SK-N-SH (cell line): ENCODE measurements at regions not wholly inside any gene's neighbourhood (a gene's known extent, or its start where the extent isn't known, plus 50 kb on each side); places are given as distances from the start of the nearest gene placed in this dataset.

ENCODE experiments used
- CTCF ChIA-PET: fragments of 300-600, 350-600 bp; formaldehyde crosslinking; extraction: SDS; loops from one replicate; lab custom pipeline; 2021; lab: Yijun Ruan, JAX
- POLR2A ChIA-PET: fragments of 350-600 bp; sonication (Branson Sonifier 250); formaldehyde crosslinking; extraction: SDS; loops from one replicate; lab custom pipeline; 2020; ENCODE audit warnings: antibody characterized with exemption, inconsistent platforms; lab: Yijun Ruan, JAX
- DNase-seq: peaks from one replicate; pipeline ENCODE4 v3.0.0; 2012
- H2AFZ ChIP-seq: fragments of 200-600 bp; sonication (generic); 2 replicates; pipeline ENCODE4 v1.8.1; 2016; ENCODE audit warnings: antibody characterized with exemption, mild to moderate bottlenecking, low read depth
- H3F3A ChIP-seq: fragments of 200-600 bp; sonication (generic); replicated peaks from 2 replicates; pipeline ENCODE3; 2016; ENCODE audit warnings: antibody characterized with exemption, mild to moderate bottlenecking; ENCODE audit not compliant: insufficient read depth
- H3K27ac ChIP-seq, 2 experiments: fragments of 200-500 bp in 1 of 2; fragments of 200-600 bp in 1 of 2; sonication (Bioruptor generic) in 1 of 2; sonication (generic), shearing (Covaris generic) in 1 of 2; 2 replicates each; pipeline versions ENCODE4 v1.5.1 to v1.6.1; 2014 to 2016; ENCODE audit warnings: low read depth in 2 of 2, inconsistent platforms in 1 of 2, low read length in 1 of 2, mild to moderate bottlenecking in 1 of 2, mixed read lengths in 1 of 2
- H3K27me3 ChIP-seq: fragments of 200-600 bp; sonication (generic), shearing (Covaris generic); 2 replicates; pipeline ENCODE4 v1.6.1; 2016; ENCODE audit warnings: mixed run types; ENCODE audit not compliant: insufficient read depth
- H3K36me3 ChIP-seq, 2 experiments: fragments of 200-500 bp in 1 of 2; fragments of 200-600 bp in 1 of 2; sonication (Bioruptor generic) in 1 of 2; sonication (generic) in 1 of 2; replicated peaks in 1 of 2; 2 replicates each; pipeline versions ENCODE3 to v1.5.1; 2014 to 2016; ENCODE audit warnings: low read length in 1 of 2, mild to moderate bottlenecking in 1 of 2; ENCODE audit not compliant: insufficient read depth in 2 of 2, control insufficient read depth in 1 of 2
- H3K4me1 ChIP-seq, 2 experiments: fragments of 200-500 bp in 1 of 2; fragments of 200-600 bp in 1 of 2; sonication (Bioruptor generic) in 1 of 2; sonication (generic), shearing (Covaris generic) in 1 of 2; 2 replicates each; pipeline versions ENCODE4 v1.5.1 to v1.6.1; 2014 to 2016; ENCODE audit warnings: low read depth in 1 of 2, low read length in 1 of 2, mixed run types in 1 of 2; ENCODE audit not compliant: insufficient read depth in 2 of 2, control insufficient read depth in 1 of 2
- H3K4me2 ChIP-seq: fragments of 200-600 bp; sonication (generic), shearing (Covaris generic); 2 replicates; pipeline ENCODE4 v1.6.1; 2017; ENCODE audit warnings: mixed run types
- H3K4me3 ChIP-seq, 2 experiments: fragments of 200-500 bp in 1 of 2; fragments of 200-600 bp in 1 of 2; sonication (Bioruptor generic) in 1 of 2; sonication (generic), shearing (Covaris generic) in 1 of 2; 2 replicates each; pipeline versions ENCODE4 v1.5.1 to v1.8.1; 2014 to 2016; ENCODE audit warnings: low read depth in 2 of 2, inconsistent platforms in 1 of 2, low read length in 1 of 2, mild to moderate bottlenecking in 1 of 2, mixed read lengths in 1 of 2, moderate library complexity in 1 of 2
- H3K79me2 ChIP-seq: fragments of 200-600 bp; sonication (generic); 2 replicates; pipeline ENCODE4 v1.8.1; 2017; ENCODE audit warnings: mild to moderate bottlenecking; ENCODE audit not compliant: insufficient read depth
- H3K9ac ChIP-seq: fragments of 200-600 bp; sonication (generic); 2 replicates; pipeline ENCODE4 v1.6.1; 2017; ENCODE audit warnings: mixed run types
- H3K9me2 ChIP-seq: fragments of 200-600 bp; sonication (generic); 2 replicates; pipeline ENCODE4 v1.6.1; 2017; ENCODE audit warnings: mixed run types
- H3K9me3 ChIP-seq: fragments of 200-600 bp; sonication (generic); 2 replicates; pipeline ENCODE4 v1.6.1; 2017; ENCODE audit warnings: mixed run types, mild to moderate bottlenecking, moderate library complexity
- H4K20me1 ChIP-seq: fragments of 200-600 bp; sonication (generic); 2 replicates; pipeline ENCODE4 v1.6.1; 2017; ENCODE audit warnings: mild to moderate bottlenecking, mixed run types; ENCODE audit not compliant: insufficient read depth
- CHD2 ChIP-seq: fragments of 150-350 bp; IDR thresholded peaks from 2 replicates; pipeline ENCODE4 v1.6.1; 2018; ENCODE audit warnings: low read length; ENCODE audit not compliant: partially characterized antibody
- CTCF ChIP-seq: fragments of 200-600 bp; sonication (generic); IDR thresholded peaks from 2 replicates; pipeline ENCODE4 v1.6.1; 2017; ENCODE audit warnings: antibody characterized with exemption, mild to moderate bottlenecking, moderate library complexity
- ELF1 ChIP-seq: IDR thresholded peaks from 2 replicates; pipeline ENCODE4 v1.4.0; 2012
- EZH2phosphoT487 ChIP-seq: fragments of 200-600 bp; sonication (generic); IDR thresholded peaks from 2 replicates; pipeline ENCODE4 v1.6.1; 2017; ENCODE audit warnings: low read depth, mixed run types, mild to moderate bottlenecking, antibody characterized with exemption, moderate library complexity, borderline replicate concordance
- FOXM1 ChIP-seq: IDR thresholded peaks from 2 replicates; pipeline ENCODE4 v1.4.0; 2012; ENCODE audit warnings: low read depth, mild to moderate bottlenecking
- GABPA ChIP-seq: IDR thresholded peaks from 2 replicates; pipeline ENCODE4 v1.4.0; 2012; ENCODE audit warnings: low read depth, mild to moderate bottlenecking
- MEF2A ChIP-seq: IDR thresholded peaks from 2 replicates; pipeline ENCODE4 v1.4.0; 2012; ENCODE audit warnings: low read depth, borderline replicate concordance
- NFIC ChIP-seq: IDR thresholded peaks from 2 replicates; pipeline ENCODE4 v1.4.0; 2012; ENCODE audit warnings: borderline replicate concordance
- RAD21 ChIP-seq: IDR thresholded peaks from 2 replicates; pipeline ENCODE4 v1.6.1; 2012; ENCODE audit warnings: mild to moderate bottlenecking, low read length
- RCOR1 ChIP-seq: fragments of 150-350 bp; IDR thresholded peaks from 2 replicates; pipeline ENCODE4 v1.6.1; 2017; ENCODE audit warnings: antibody characterized with exemption, low read length
- REST ChIP-seq: IDR thresholded peaks from 2 replicates; pipeline ENCODE4 v1.6.1; 2012; ENCODE audit warnings: mild to moderate bottlenecking, low read depth, low read length, moderate library complexity
- RXRA ChIP-seq: IDR thresholded peaks from 2 replicates; pipeline ENCODE4 v1.4.0; 2012; ENCODE audit warnings: low read depth, mild to moderate bottlenecking, borderline replicate concordance
- SIN3A ChIP-seq: IDR thresholded peaks from 2 replicates; pipeline ENCODE4 v1.6.1; 2012; ENCODE audit warnings: low read depth, mild to moderate bottlenecking, low read length, moderate library complexity, borderline replicate concordance
- USF1 ChIP-seq: IDR thresholded peaks from 2 replicates; pipeline ENCODE4 v1.4.0; 2012; ENCODE audit warnings: low read depth, borderline replicate concordance
- WGBS: methylation state at CpG from one replicate; pipeline ENCODE4 v1.1.6; 2017; ENCODE audit warnings: low lambda C conversion rate; 5-methylcytosine and 5-hydroxymethylcytosine counted together
- TF ChIP-seq, protein P1 (sequence below): IDR thresholded peaks from 2 replicates; pipeline ENCODE4 v1.4.0; 2012; ENCODE audit warnings: low read depth, borderline replicate concordance

GRCh38 chr3:128515-129172 lies 67.9 kb upstream of the CHL1 start:
- H3K4me2 ChIP-seq: no peak overlapping the region
- H3K4me3 ChIP-seq: no peak overlapping the region
- H3K36me3 ChIP-seq: no peaks in the 10 kb centered on the region
- DNase-seq: no peak
- POLR2A ChIA-PET: no interaction called here
- 5% methylated on average over 3 of the region's 3 CpGs for WGBS
- no peaks in the 10 kb centered on the region for H4K20me1 ChIP-seq
- H3F3A ChIP-seq: no peaks in the 10 kb centered on the region
- CTCF ChIA-PET: interaction anchor here (0.7 to 1.1 kb wide), 2 partner anchors 18 to 226 kb away, joined by 3 read pairs; no protein-coding TSS in a partner anchor
- no peak overlapping the region for H2AFZ ChIP-seq
- no peak overlapping the region for H3K9ac ChIP-seq
- no peaks in the 10 kb centered on the region; the same call in 1 of the 2 replicates for H3K9me3 ChIP-seq
- H3K9me2 ChIP-seq: no peaks in the 10 kb centered on the region
- no peaks in the 10 kb centered on the region for H3K4me1 ChIP-seq
- no peaks in the 10 kb centered on the region for H3K79me2 ChIP-seq
- no peaks in the 10 kb centered on the region for H3K27me3 ChIP-seq
- no peak overlapping the region for H3K27ac ChIP-seq
- TF ChIP-seq MEF2A: no peak
- TF ChIP-seq CHD2: no peak
- TF ChIP-seq GABPA: no peak
- TF ChIP-seq RCOR1: no peak
- TF ChIP-seq CTCF: no peak
- no peak for TF ChIP-seq RAD21
- TF ChIP-seq USF1: no peak
- TF ChIP-seq, protein P1, sequence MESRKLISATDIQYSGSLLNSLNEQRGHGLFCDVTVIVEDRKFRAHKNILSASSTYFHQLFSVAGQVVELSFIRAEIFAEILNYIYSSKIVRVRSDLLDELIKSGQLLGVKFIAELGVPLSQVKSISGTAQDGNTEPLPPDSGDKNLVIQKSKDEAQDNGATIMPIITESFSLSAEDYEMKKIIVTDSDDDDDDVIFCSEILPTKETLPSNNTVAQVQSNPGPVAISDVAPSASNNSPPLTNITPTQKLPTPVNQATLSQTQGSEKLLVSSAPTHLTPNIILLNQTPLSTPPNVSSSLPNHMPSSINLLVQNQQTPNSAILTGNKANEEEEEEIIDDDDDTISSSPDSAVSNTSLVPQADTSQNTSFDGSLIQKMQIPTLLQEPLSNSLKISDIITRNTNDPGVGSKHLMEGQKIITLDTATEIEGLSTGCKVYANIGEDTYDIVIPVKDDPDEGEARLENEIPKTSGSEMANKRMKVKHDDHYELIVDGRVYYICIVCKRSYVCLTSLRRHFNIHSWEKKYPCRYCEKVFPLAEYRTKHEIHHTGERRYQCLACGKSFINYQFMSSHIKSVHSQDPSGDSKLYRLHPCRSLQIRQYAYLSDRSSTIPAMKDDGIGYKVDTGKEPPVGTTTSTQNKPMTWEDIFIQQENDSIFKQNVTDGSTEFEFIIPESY: no peak
- no peak for TF ChIP-seq REST
- no peak for TF ChIP-seq EZH2phosphoT487
- no peak for TF ChIP-seq ELF1
- TF ChIP-seq RXRA: no peak
- TF ChIP-seq SIN3A: no peak
- TF ChIP-seq NFIC: no peak
- no peak for TF ChIP-seq FOXM1
